H9 (cell line): ENCODE measurements at regions not wholly inside any gene's neighbourhood (a gene's known extent, or its start where the extent isn't known, plus 50 kb on each side); places are given as distances from the start of the nearest gene placed in this dataset.

ENCODE experiments used
- DNase-seq: peaks from one replicate; pipeline ENCODE4 v3.0.0-alpha.2; 2017
- H2AFZ ChIP-seq: one replicate; pipeline ENCODE4 v1.6.1; 2013; ENCODE audit warnings: mild to moderate bottlenecking, low read length, control low read depth, moderate library complexity
- H2AK5ac ChIP-seq: 2 replicates; pipeline ENCODE4 v1.6.1; 2013; ENCODE audit warnings: low read length, control low read depth, mixed read lengths; ENCODE audit not compliant: insufficient read length
- H2BK120ac ChIP-seq: one replicate; pipeline ENCODE4 v1.6.1; 2013; ENCODE audit warnings: low read depth, mild to moderate bottlenecking, low read length, control low read depth, inconsistent platforms; ENCODE audit not compliant: poor library complexity, severe bottlenecking
- H2BK12ac ChIP-seq: 2 replicates; pipeline ENCODE4 v1.6.1; 2013; ENCODE audit warnings: low read length, control low read depth, mixed read lengths, low read depth; ENCODE audit not compliant: insufficient read length
- H2BK15ac ChIP-seq: 2 replicates; pipeline ENCODE4 v1.6.1; 2013; ENCODE audit warnings: low read depth, low read length, control low read depth
- H2BK20ac ChIP-seq: one replicate; pipeline ENCODE4 v1.6.1; 2013; ENCODE audit warnings: low read depth, mild to moderate bottlenecking, low read length, control low read depth, inconsistent platforms; ENCODE audit not compliant: poor library complexity, severe bottlenecking
- H2BK5ac ChIP-seq: 2 replicates; pipeline ENCODE4 v1.6.1; 2013; ENCODE audit warnings: low read length, control low read depth, mixed read lengths; ENCODE audit not compliant: insufficient read length
- H3K14ac ChIP-seq: 2 replicates; pipeline ENCODE4 v1.6.1; 2013; ENCODE audit warnings: low read length, control low read depth; ENCODE audit not compliant: insufficient read depth
- H3K18ac ChIP-seq: 2 replicates; pipeline ENCODE4 v1.6.1; 2013; ENCODE audit warnings: low read depth, mild to moderate bottlenecking, mixed read lengths, low read length, control low read depth; ENCODE audit not compliant: insufficient read length
- H3K23ac ChIP-seq: 2 replicates; pipeline ENCODE4 v1.6.1; 2013; ENCODE audit warnings: low read length, control low read depth, mixed read lengths, low read depth; ENCODE audit not compliant: insufficient read length
- H3K23me2 ChIP-seq: 2 replicates; pipeline ENCODE4 v1.6.1; 2013; ENCODE audit warnings: low read depth, mild to moderate bottlenecking, mixed read lengths, low read length, control low read depth; ENCODE audit not compliant: insufficient read length, poor library complexity, severe bottlenecking
- H3K27ac ChIP-seq: 2 replicates; pipeline ENCODE4 v1.5.1; 2013; ENCODE audit warnings: low read length, control low read depth, mixed read lengths, low read depth; ENCODE audit not compliant: insufficient read length
- H3K27me3 ChIP-seq: 2 replicates; pipeline ENCODE4 v1.6.1; 2013; ENCODE audit warnings: low read length, control low read depth, inconsistent platforms; ENCODE audit not compliant: insufficient read depth
- H3K4ac ChIP-seq: 2 replicates; pipeline ENCODE4 v1.6.1; 2013; ENCODE audit warnings: low read depth, mild to moderate bottlenecking, control low read depth, inconsistent platforms, low read length, moderate library complexity
- H3K4me1 ChIP-seq: 2 replicates; pipeline ENCODE4 v1.6.1; 2013; ENCODE audit warnings: low read length, control low read depth, inconsistent platforms; ENCODE audit not compliant: insufficient read depth
- H3K4me2 ChIP-seq: 2 replicates; pipeline ENCODE4 v1.6.1; 2013; ENCODE audit warnings: low read length, control low read depth, mixed read lengths; ENCODE audit not compliant: insufficient read length, insufficient read depth
- H3K56ac ChIP-seq: 2 replicates; pipeline ENCODE4 v1.6.1; 2013; ENCODE audit warnings: low read depth, mild to moderate bottlenecking, mixed read lengths, low read length, control low read depth; ENCODE audit not compliant: insufficient read length
- H3K79me1 ChIP-seq: 2 replicates; pipeline ENCODE4 v1.6.1; 2013; ENCODE audit warnings: low read depth, mild to moderate bottlenecking, moderate library complexity, low read length, control low read depth, inconsistent platforms; ENCODE audit not compliant: insufficient read depth, poor library complexity, severe bottlenecking
- H3K79me2 ChIP-seq: 2 replicates; pipeline ENCODE4 v1.6.1; 2013; ENCODE audit warnings: low read length, control low read depth, inconsistent platforms; ENCODE audit not compliant: insufficient read depth
- H3K9ac ChIP-seq: 2 replicates; pipeline ENCODE4 v1.6.1; 2013; ENCODE audit warnings: low read length, control low read depth, mixed read lengths; ENCODE audit not compliant: insufficient read length; ENCODE audit errors: extremely low read depth
- H3K9me3 ChIP-seq: one replicate; pipeline ENCODE4 v1.6.1; 2013; ENCODE audit warnings: low read depth, low read length, inconsistent platforms; ENCODE audit not compliant: control insufficient read depth
- H3T11ph ChIP-seq: one replicate; pipeline ENCODE4 v1.6.1; 2013; ENCODE audit warnings: mild to moderate bottlenecking, low read length, control low read depth, inconsistent platforms
- H4K20me1 ChIP-seq: one replicate; pipeline ENCODE4 v1.6.1; 2013; ENCODE audit not compliant: control insufficient read depth, insufficient read length, insufficient read depth
- H4K5ac ChIP-seq: 2 replicates; pipeline ENCODE4 v1.6.1; 2013; ENCODE audit warnings: low read depth, mild to moderate bottlenecking, mixed read lengths, low read length, control low read depth; ENCODE audit not compliant: insufficient read length
- H4K8ac ChIP-seq: replicated peaks from 2 replicates; pipeline ENCODE4 v1.6.1; 2013; ENCODE audit warnings: low read length, control low read depth, mixed read lengths, low read depth; ENCODE audit not compliant: insufficient read length
- H4K91ac ChIP-seq: 2 replicates; pipeline ENCODE4 v1.6.1; 2013; ENCODE audit warnings: low read depth, mild to moderate bottlenecking, moderate library complexity, mixed read lengths, low read length, control low read depth; ENCODE audit not compliant: insufficient read length
- H3K27ac Mint-ChIP-seq, 3 experiments: 2 replicates in 2 of 3; 3 replicates in 1 of 3; pipeline ENCODE4 v1.8.0; 2020 to 2021; ENCODE audit warnings: mixed read lengths in 3 of 3, mild to moderate bottlenecking in 1 of 3, moderate library complexity in 1 of 3
- H3K27me3 Mint-ChIP-seq: 2 replicates; pipeline ENCODE4 v1.8.0; 2021; ENCODE audit warnings: low read depth, mild to moderate bottlenecking, moderate library complexity, mixed read lengths
- H3K36me3 Mint-ChIP-seq, 3 experiments: 2 replicates in 2 of 3; 3 replicates in 1 of 3; pipeline ENCODE4 v1.8.0; 2020 to 2021; ENCODE audit warnings: low read depth in 3 of 3, mixed read lengths in 3 of 3; ENCODE audit not compliant: insufficient read depth in 1 of 3
- H3K4me1 Mint-ChIP-seq, 2 experiments: 2 replicates each; pipeline ENCODE4 v1.8.0; 2020; ENCODE audit warnings: mixed read lengths in 2 of 2
- H3K4me3 Mint-ChIP-seq, 2 experiments: 2 replicates in 1 of 2; 3 replicates in 1 of 2; pipeline ENCODE4 v1.8.0; 2020 to 2021; ENCODE audit warnings: mild to moderate bottlenecking in 2 of 2, mixed read lengths in 2 of 2, moderate library complexity in 1 of 2
- H3K9me3 Mint-ChIP-seq, 2 experiments: 2 replicates in 1 of 2; 3 replicates in 1 of 2; pipeline ENCODE4 v1.8.0; 2020; ENCODE audit warnings: mild to moderate bottlenecking in 2 of 2, mixed read lengths in 2 of 2, moderate library complexity in 1 of 2
- WGBS: extraction: QIAGEN DNeasy Blood & Tissue Kit; methylation state at CpG from one replicate; pipeline ENCODE4 v1.1.7; 2013; ENCODE audit warnings: missing lambda C conversion rate, low lambda C conversion rate, mixed read lengths; ENCODE audit not compliant: insufficient read length; ENCODE audit errors: extremely low coverage; 5-methylcytosine and 5-hydroxymethylcytosine counted together
- TF ChIP-seq, protein P1 (sequence below): fragments of 200-600 bp; sonication (generic); conservative IDR thresholded peaks from 3 replicates; pipeline ENCODE4 v1.8.0; 2021; ENCODE audit warnings: antibody characterized with exemption, mild to moderate bottlenecking

DNA sequence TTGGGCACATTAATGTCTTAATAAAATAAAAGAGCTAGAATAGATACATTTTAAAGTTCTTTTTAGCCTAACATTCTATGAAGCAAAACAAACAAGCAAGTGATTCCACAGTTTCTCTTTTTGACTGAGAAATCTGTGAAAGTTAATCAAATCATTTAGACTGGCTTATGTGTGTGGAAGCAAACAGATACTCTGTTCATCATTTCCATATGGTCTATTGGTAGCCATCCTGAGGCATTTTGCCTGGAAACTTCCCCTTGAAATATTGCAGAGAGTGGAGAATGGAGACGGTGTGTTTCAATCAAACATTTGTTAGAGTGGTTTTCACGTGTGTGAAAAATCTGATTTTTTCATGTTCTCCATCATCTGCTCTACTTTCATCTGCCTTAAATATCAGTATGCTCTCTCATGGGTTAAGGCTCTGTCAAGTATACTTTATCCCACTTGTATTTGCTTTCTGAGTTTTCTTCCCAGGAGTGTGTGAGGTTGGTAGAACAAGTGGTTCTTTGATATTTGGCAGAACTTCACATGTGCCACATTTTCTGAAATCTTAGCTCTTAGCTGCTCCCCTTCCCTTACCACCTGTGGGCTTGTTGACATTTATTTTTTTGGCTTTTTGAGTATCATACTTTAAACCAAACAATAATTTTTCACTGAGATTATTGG is 139.1 kb upstream of the PTGFR start:
- H3K79me1 ChIP-seq: no peaks in the 10 kb centered on the region
- no peaks in the 10 kb centered on the region for H4K20me1 ChIP-seq
- no peak overlapping the region for H2BK12ac ChIP-seq
- no peaks in the 10 kb centered on the region for H3K9me3 Mint-ChIP-seq
- TF ChIP-seq, protein P1, sequence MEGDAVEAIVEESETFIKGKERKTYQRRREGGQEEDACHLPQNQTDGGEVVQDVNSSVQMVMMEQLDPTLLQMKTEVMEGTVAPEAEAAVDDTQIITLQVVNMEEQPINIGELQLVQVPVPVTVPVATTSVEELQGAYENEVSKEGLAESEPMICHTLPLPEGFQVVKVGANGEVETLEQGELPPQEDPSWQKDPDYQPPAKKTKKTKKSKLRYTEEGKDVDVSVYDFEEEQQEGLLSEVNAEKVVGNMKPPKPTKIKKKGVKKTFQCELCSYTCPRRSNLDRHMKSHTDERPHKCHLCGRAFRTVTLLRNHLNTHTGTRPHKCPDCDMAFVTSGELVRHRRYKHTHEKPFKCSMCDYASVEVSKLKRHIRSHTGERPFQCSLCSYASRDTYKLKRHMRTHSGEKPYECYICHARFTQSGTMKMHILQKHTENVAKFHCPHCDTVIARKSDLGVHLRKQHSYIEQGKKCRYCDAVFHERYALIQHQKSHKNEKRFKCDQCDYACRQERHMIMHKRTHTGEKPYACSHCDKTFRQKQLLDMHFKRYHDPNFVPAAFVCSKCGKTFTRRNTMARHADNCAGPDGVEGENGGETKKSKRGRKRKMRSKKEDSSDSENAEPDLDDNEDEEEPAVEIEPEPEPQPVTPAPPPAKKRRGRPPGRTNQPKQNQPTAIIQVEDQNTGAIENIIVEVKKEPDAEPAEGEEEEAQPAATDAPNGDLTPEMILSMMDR: no peak
- H3K4me1 ChIP-seq: no peaks in the 10 kb centered on the region
- no peak overlapping the region for H3K56ac ChIP-seq
- H3K36me3 Mint-ChIP-seq: no peaks in the 10 kb centered on the region
- DNase-seq: no peak
- H3K4me3 Mint-ChIP-seq: no peak overlapping the region
- H3K14ac ChIP-seq: no peak overlapping the region
- H2BK15ac ChIP-seq: no peak overlapping the region
- H2BK120ac ChIP-seq: no peak overlapping the region
- no peak overlapping the region for H3K4ac ChIP-seq
- peaks cover 5% of the 10 kb centered on the region; the same call in 1 of the 2 replicates for H3K27me3 Mint-ChIP-seq
- H3K9ac ChIP-seq: no peak overlapping the region
- H3T11ph ChIP-seq: no peak overlapping the region
- H3K79me2 ChIP-seq: no peaks in the 10 kb centered on the region
- no peaks in the 10 kb centered on the region for H3K27me3 ChIP-seq
- H3K27ac Mint-ChIP-seq: no peak overlapping the region
- no CpG with 5 or more reads among the region's 2 CpGs for WGBS
- H2AK5ac ChIP-seq: no peak overlapping the region
- no peak overlapping the region for H4K5ac ChIP-seq
- H3K27ac ChIP-seq: no peak overlapping the region
- H3K18ac ChIP-seq: no peak overlapping the region
- H3K23ac ChIP-seq: no peak overlapping the region
- no peak overlapping the region for H4K91ac ChIP-seq
- no peak overlapping the region for H3K4me2 ChIP-seq
- no peak overlapping the region for H4K8ac ChIP-seq
- H3K9me3 ChIP-seq: no peaks in the 10 kb centered on the region
- no peak overlapping the region for H2BK5ac ChIP-seq
- H2BK20ac ChIP-seq: no peak overlapping the region
- no peak overlapping the region for H2AFZ ChIP-seq
- H3K4me1 Mint-ChIP-seq: no peaks in the 10 kb centered on the region
- no peaks in the 10 kb centered on the region for H3K23me2 ChIP-seq
